Posterior vena cava (tissue), 2 donors: ENCODE measurements at regions not wholly inside any gene's neighbourhood (a gene's known extent, or its start where the extent isn't known, plus 50 kb on each side); places are given as distances from the start of the nearest gene placed in this dataset.
"Not testable (repeated sequence)": the region's sequence is repeated elsewhere in the genome, so short reads cannot be mapped to it uniquely, and the experiment has no call there.

Experiments used
- DNase-seq: peaks from one replicate; pipeline ENCODE4 v3.0.0-alpha.2; 2020; ENCODE audit warnings: low spot score
- intact Hi-C, 2 donors: fragments of 100-400 bp; cut with DNase I; formaldehyde crosslinking; loops; one replicate each; pipeline versions ENCODE4 v1.14.1 to v1.14.2; 2022 to 2023
- donor health status: DM: yes; HTN: yes; CAD: no.
- donor health status: DM: yes; HTN: yes; CAD: no.

DNA sequence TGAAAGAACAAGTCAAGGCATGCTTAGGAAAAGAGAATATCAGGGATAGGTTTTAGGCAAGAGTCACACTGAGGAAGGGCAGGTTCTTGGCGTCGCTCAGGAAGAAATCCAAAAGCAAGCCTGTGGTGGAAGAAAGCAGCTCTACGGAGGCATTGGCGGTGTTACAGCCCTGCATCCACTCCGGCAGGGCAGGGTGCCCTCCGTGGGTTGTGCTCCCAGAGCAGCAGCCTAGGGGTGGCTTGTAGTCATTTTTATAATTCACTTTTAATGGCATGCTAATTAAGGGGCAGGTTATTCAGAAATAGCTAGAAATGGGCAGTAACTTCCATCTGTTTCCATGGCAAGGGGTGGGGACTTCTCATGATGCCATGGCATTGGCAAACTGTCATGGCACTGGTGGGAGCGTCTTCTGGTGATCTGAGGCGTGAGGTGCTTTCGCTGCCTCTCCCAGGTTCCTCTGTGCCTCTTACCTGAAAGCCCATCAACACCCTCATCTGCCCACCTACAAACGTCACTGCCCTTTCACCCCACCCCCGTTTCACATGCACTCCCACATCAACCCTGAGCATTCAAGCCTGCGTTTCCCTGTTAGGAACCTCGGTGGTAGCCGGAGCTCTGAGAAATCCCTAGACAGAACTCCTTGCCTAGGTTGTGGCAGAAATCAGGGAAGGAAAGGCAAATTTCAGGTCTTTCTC, 1763.8 kb upstream of the TPTE start:
- intact Hi-C loops, DNase-seq: not testable (repeated sequence)

DNA sequence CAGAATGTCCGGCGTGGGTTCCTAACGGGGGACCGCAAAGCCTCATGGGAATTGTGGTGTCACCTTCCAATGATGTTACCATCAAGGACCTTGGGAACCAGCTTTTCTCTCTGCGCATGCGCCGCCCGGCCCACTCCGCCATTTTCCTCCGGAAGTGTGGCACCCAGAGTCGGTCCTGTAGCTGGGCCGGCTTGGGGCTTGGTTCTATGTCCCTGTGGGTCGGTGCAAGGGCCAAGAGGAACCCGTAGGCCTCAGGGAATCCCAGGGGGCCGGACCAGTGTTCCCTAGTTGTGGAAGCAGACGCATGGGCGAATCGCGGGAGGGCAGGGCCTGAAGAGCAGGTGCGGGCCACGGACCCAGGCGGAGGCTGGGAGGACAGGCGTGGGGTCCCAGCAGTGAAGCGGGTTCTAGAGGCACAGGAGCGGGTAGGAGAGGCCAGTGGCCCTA, 1762.4 kb upstream of the TPTE start:
- peak; percentile 84 for DNase-seq
- intact Hi-C loops = not testable (repeated sequence)

DNA sequence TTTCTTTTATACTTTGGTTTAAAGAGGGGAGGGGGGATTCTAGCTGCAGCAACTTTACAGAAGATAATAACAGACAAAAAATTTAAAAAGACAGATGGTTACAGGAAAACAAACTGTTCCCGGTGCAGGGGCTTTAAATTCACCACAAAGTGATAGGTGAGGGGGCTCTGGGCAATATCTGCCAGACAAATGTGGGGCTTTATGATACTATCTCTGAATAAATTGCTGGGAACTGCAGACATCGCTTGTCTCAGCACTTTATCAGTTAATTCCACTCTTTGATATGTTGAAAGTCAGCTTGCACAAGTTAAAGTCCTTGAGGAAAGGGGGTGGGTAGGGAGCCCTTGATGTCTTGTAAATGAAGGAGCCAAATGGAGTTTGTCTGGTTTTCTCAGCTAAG, 1759.1 kb upstream of the TPTE start:
- DNase-seq, intact Hi-C loops: not testable (repeated sequence)

DNA sequence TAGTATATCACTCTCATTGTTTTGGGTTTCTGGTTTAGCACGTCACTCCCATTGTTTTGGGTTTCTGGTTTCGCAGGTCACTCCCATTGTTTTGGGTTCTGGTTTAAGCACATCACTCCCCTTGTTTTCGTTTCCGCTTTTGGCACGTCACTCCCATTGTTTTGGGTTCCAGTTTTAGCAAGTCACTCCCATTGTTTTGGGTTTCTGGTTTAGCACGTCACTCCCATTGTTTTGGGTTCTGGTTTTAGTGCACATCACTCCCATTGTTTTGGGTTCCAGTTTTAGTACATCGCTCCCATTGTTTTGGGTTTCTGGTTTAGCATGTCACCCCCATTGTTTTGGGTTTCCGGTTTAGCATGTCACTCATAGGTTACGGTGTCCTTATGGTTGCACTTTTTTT, 1757.0 kb upstream of the TPTE start:
- intact Hi-C loops, DNase-seq: not testable (repeated sequence)

DNA sequence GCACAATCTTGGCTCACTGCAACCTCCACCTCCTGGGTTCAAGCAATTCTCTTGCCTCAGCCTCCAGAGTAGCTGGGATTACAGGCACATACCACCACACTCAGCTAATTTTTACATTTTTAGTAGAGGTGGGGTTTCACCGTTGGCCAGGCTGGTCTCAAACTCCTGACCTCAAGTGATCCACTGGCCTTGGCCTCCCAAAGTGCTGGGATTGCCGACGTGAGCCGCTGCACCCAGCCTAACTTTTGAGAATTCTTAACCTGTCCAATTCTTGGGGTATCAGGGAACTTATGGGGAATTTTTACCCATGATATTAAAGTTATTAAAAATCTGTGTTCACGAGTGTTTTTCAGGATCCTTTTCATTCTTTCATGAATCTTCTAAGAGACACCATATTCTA, 1755.2 kb upstream of the TPTE start:
- intact Hi-C loops, DNase-seq: not testable (repeated sequence)

DNA sequence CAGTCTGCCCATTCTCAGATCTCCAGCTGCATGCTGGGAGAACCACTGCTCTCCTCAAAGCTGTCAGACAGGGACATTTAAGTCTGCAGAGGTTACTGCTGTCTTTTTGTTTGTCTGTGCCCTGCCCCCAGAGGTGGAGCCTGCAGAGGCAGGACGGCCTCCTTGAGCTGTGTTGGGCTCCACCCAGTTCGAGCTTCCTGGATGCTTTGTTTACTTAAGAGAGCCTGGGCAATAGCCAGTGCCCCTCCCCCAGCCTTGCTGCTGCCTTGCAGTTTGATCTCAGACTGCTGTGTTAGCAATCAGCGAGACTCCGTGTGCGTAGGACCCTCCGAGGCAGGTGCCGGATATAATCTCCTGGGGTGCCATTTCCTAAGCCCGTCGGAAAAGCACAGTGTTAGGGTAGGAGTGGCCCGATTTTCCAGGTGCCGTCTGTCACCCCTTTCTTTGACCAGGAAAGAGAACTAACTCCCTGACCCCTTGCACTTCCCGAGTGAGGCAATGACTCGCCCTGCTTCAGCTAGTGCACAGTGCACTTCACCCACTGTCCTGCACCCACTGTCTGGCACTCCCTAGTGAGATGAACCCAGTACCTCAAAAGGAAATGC, 1748.4 kb upstream of the TPTE start:
- not testable (repeated sequence) for DNase-seq

DNA sequence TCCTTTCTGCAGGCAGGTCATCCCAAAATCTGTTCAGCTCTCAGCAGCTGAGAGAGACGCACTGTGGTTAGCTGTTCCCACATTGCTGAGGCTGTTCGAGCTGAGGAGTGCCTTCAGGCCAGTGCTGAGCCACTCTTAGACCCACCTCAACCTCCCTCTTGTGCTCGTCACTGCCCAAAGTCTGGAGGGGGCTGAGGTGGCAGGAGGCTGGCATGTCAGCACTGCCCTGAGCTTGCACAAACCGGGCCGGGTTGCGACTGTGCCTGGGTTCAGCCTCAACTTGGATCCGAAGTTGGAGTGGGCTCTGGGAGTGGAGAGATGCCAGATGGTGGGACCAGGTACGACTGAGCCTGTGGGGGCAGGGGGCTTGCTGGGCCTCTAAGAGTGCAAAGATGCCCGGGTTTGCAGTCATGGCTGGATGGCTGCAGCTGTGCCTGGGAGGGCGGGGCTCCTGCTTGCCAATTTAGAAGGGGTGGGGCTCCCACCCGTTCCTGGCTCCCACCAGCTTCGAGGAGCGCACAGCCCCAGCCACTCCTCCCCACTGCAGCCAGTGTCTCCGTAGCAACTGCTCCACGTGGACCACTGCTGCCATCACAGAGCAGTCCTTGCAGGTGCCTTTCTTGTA, 1745.7 kb upstream of the TPTE start:
- DNase-seq, intact Hi-C loops: not testable (repeated sequence)

More for the DNA sequence above, 1748.4 kb upstream of the TPTE start:
- intact Hi-C loops = not testable (repeated sequence)

DNA sequence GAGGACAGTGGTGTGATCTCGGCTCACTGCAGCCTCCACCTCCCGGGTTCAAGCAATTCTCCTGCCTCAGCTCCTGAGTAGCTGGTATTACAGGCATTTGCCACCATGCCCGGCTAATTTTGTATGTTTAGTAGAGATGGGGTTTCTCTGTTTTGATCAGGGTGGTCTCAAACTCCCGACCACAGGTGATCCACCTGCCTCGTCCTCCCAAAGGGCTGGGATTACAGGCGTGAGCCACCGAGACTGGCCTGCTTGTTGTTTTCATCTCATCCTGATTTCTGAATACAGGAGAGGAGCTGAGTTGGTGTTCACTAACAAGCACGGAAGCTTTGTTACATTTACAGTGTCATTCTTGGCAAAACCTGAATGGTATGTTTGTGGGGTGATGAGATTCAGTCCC, 1744.1 kb upstream of the TPTE start:
- DNase-seq, intact Hi-C loops: not testable (repeated sequence)

DNA sequence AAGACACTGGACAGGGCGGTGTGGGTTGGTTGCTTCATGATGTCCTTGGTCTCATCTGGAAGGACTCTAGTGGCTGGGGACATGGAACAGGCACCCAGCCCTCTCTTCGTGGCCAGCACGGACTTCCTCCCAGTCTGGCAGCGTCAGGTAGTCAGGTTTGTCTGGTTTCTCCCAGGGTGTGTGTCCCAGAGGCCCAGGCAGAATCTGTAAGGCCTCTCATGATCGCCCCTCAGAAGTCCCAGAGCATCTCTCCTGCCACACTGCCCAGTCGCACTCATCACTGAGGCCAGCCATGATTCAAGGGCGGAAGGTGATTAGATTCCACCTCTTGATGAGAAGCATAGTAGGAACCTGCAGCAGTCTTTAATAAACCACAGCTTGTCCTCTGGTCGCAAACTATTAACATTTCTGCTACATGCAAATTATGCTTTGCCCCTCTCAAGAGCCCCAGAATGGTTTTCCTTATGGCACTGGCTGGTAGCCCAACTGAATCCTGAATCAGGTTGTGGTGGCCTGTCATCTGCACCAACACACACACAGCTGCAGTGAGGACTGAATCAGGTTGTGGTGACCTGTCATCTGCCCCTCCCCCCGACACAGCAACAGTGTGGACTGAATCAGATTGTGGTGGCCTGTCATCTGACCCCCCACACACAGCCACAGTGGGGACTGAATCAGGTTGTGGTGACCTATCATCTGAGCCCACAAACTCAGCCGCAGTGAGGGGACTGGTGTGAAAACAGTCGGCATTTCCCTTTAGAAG, 1742.9 kb upstream of the TPTE start:
- intact Hi-C loops, DNase-seq: not testable (repeated sequence)

DNA sequence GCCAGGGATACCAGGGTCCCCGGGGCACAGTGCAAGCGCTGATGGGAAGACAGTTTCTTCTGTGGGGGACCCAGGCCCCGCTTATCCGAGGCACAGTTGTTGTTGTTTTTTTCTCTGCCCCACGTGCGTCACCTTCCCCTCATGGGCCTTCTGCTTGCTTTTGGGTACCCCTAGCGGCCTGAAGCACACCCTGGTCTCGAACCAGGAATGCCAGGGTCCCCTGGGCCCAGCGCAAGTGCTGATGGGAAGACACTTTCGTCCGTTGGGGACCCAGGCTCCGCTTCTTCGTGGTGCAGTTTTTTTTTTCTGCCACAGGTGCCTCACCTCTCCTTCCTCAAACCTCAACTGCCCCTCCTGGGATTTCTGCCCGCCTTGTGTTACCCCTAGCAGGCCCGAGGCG, 1708.5 kb upstream of the TPTE start:
- DNase-seq, intact Hi-C loops: not testable (repeated sequence)

DNA sequence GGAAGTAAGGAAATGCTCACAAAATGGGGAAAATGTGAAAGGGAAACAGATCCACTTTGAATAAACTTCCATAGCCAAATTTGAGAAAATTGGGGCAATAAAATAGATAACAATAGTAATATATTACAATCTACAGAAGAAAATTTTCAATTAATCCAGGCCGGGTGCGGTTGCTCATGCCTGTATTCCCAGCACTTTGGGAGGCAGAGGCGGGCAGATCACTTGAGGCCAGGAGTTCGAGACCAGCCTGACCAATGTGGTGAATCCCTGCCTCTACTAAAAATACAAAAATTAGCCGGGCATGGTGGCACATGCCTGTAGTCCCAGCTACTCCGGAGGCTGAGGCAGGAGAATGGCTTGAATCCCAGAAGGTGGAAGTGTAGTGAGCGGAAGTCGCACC, 1687.1 kb upstream of the TPTE start:
- intact Hi-C loops = not testable (repeated sequence)

More for the DNA sequence above, 1687.1 kb upstream of the TPTE start:
- peak; percentile 59 for DNase-seq
